AG04449 (cell line): ENCODE measurements at regions not wholly inside any gene's neighbourhood (a gene's known extent, or its start where the extent isn't known, plus 50 kb on each side); places are given as distances from the start of the nearest gene placed in this dataset.
"Not testable (repeated sequence)": the region's sequence is repeated elsewhere in the genome, so short reads cannot be mapped to it uniquely, and the experiment has no call there.

ENCODE experiments used
- CTCF ChIA-PET: fragments of 350-600 bp; formaldehyde crosslinking; extraction: SDS; loops from one replicate; lab custom pipeline; 2021; ENCODE audit warnings: antibody characterized with exemption; lab: Yijun Ruan, JAX
- POLR2A ChIA-PET: fragments of 400-600, 350-600 bp; formaldehyde crosslinking; extraction: SDS; loops from one replicate; lab custom pipeline; 2020; ENCODE audit warnings: antibody characterized with exemption, inconsistent platforms; lab: Yijun Ruan, JAX
- DNase-seq: peaks from one replicate; pipeline ENCODE4 v3.0.0-alpha.2; 2010; ENCODE audit warnings: low read depth, low spot score
- H3K4me3 ChIP-seq: 2 replicates; pipeline ENCODE4 v1.5.1; 2011; ENCODE audit warnings: low read depth, mild to moderate bottlenecking, control low read depth, low read length
- TF ChIP-seq, protein P1 (sequence below): IDR thresholded peaks from one replicate; pipeline ENCODE4 v1.5.1; 2011; ENCODE audit warnings: mild to moderate bottlenecking, moderate library complexity, low read length, control low read depth, inconsistent platforms; ENCODE audit not compliant: insufficient read depth; ENCODE audit errors: missing control alignments

DNA sequence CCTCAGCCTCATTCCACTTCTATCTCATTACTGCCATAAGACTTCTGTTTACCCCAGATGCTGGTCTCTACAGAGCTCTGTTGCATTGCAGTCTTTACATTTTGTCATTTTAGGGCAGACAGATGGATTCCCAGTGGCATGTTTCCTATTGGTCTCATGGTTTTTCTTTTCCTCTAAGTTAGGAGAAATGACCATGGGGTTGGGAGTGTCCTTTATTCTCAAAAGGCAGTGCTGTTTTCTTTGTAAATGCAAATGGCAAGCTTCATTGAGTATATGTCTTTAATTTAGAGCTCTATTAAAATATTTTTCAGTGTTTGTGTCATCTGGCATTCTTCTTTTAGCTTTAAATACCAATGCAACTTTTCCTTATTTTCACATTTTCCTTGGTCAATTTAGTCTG, 57.0 kb downstream of the MSTN start:
- CTCF ChIA-PET: no interaction called here
- DNase-seq: no peak
- POLR2A ChIA-PET: no interaction called here
- TF ChIP-seq, protein P1, sequence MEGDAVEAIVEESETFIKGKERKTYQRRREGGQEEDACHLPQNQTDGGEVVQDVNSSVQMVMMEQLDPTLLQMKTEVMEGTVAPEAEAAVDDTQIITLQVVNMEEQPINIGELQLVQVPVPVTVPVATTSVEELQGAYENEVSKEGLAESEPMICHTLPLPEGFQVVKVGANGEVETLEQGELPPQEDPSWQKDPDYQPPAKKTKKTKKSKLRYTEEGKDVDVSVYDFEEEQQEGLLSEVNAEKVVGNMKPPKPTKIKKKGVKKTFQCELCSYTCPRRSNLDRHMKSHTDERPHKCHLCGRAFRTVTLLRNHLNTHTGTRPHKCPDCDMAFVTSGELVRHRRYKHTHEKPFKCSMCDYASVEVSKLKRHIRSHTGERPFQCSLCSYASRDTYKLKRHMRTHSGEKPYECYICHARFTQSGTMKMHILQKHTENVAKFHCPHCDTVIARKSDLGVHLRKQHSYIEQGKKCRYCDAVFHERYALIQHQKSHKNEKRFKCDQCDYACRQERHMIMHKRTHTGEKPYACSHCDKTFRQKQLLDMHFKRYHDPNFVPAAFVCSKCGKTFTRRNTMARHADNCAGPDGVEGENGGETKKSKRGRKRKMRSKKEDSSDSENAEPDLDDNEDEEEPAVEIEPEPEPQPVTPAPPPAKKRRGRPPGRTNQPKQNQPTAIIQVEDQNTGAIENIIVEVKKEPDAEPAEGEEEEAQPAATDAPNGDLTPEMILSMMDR: no peak
- no peak overlapping the region for H3K4me3 ChIP-seq

DNA sequence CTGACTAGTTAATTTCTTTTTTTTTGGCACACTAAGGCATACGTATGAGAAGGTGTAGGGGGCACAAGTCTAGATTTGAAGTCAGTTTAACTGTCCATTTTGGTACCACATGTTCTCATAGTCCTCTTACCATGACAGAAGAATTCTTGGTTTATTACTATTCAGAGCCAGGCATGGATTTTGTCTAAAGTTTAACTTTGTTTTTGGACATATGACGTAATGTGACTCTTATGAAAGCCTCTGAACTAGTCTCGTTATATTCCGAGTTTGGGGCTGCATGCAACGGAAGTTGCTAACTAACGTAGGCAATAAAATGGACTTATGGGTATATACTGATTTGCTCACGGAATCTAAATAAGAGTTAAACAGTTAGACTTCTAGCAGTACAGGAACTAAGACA, 62.9 kb downstream of the MSTN start:
- POLR2A ChIA-PET: no interaction called here
- CTCF ChIA-PET: no interaction called here
- no peak overlapping the region for H3K4me3 ChIP-seq
- DNase-seq: no peak
- TF ChIP-seq, protein P1: no peak

DNA sequence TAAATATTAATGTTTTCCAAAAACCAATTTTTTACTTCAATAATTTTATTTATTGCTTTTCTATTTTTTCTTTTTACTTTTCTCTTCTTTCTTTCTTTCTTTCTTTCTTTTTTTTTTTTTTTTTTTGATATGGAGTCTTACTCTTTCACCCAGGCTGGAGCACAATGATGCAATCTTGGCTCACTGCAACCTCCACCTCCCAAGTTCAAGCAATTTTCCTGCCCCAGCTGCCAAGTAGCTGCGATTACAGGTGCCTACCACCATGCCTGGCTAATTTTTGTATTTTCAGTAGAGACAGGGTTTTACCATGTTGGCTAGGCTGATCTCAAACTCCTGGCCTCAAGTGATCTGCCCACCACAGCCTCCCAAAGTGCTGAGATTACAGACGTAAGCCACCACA, 63.9 kb downstream of the MSTN start:
- CTCF ChIA-PET: interaction anchor here (1.2 kb wide), 1 partner anchor 19 kb away, joined by 4 read pairs; no protein-coding TSS in a partner anchor
- DNase-seq, POLR2A ChIA-PET, H3K4me3 ChIP-seq: not testable (repeated sequence)

DNA sequence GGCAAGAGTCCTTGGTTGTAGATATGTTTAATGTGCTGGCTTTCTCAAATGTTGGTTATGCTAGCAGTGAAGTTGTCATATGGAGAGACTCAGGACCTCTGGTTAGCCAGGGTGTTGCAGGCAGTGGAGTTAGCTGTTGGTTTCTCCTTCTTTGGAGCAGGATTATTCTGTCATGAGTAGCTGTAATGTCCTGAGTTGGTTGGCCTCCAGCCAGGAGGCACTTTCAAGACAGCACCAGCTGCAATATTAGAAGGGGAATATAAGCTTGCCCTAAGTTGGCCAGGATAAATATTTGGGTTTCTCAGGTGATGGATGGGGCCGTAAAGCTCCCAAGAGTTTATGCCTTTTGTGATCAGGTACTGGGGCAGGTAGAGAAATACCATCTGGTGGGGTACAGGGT, 65.5 kb downstream of the MSTN start:
- TF ChIP-seq, protein P1: no peak
- DNase-seq: no peak
- POLR2A ChIA-PET: no interaction called here
- no peak overlapping the region for H3K4me3 ChIP-seq
- CTCF ChIA-PET: no interaction called here

DNA sequence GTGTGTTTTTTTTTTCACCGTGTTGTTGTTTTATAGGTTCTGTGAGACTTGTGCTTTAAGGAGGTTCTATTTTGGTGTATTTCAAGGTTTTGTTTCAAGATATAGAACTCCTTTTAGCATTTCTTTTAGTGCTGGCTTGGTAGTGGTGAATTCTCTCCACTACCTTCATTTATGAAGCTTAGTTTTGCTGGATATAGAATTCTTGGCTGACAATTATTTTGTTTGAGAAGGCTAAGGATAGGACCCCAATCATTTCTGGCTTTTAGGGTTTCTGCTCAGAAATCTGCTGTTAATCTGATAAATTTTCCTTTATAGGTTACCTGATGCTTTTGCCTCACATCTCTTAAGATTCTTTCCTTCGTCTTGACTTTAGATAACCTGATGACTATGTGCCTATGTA, 66.8 kb downstream of the MSTN start:
- DNase-seq: no peak
- TF ChIP-seq, protein P1: no peak
- no peak overlapping the region for H3K4me3 ChIP-seq
- ChIA-PET POLR2A (no interaction called here), CTCF (interaction anchor here (0.9 to 1.0 kb wide), 2 partner anchors 13 to 197 kb away, joined by 3 read pairs; no protein-coding TSS in a partner anchor)

DNA sequence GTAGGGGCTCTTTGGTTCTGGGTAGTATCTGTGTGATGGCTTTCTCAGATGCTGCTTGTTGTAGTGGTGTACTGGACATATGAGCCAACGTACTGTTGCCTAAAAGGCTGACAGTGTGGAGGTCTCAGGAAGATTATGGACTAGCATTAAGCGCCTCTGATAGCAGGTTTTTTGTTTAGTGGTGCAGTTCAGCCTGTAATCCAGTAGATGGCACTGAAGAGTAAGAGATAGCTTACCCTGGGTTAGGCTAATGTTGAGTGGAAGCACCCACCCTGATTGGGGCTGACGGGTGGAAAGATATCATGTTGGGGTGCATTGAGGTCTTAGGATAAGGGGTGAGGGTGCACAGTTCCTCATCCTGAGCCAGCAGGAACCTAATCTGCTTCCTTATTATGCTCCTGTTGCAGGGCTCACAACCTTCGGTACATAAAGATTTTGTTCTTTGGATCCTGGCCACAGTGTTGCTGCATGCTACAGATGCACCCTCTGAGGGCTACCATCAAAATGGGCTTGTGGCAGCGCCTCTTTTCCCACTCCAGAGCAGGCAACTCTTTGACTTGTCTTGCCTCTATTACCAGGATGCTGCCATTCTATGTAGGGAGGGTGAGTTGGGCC, 79.6 kb downstream of the MSTN start:
- TF ChIP-seq, protein P1: peak; percentile 32
- ChIA-PET POLR2A (no interaction called here), CTCF (interaction anchor here (1.0 to 1.3 kb wide), 3 partner anchors 11 to 22 kb away, joined by 3 to 4 read pairs (median 3); no protein-coding TSS in a partner anchor)
- H3K4me3 ChIP-seq: no peak overlapping the region
- DNase-seq: no peak

DNA sequence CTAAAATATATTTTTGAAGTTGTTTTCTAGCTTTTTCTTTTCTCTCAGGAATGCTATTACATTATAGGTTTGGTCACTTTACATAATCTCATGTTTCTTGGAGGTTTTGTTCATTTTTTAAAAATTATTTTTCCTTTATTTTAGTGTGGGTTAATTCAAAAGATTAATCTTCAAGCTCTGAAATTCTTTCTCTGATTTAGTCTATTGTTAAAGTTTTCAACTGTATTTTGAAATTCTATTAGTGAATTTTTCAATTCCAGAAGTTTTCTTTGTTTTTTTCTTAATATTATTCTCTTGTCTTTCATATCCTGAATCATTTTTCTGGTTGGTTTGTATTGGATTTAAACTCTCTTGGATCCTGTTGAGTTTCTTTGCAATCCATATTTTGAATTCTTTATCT, 80.4 kb downstream of the MSTN start:
- CTCF ChIA-PET: interaction anchor here (0.6 to 1.3 kb wide), 2 partner anchors 13 to 290 kb away, joined by 3 read pairs; no protein-coding TSS in a partner anchor
- no peak overlapping the region for H3K4me3 ChIP-seq
- POLR2A ChIA-PET: no interaction called here
- TF ChIP-seq, protein P1: no peak
- DNase-seq: no peak

DNA sequence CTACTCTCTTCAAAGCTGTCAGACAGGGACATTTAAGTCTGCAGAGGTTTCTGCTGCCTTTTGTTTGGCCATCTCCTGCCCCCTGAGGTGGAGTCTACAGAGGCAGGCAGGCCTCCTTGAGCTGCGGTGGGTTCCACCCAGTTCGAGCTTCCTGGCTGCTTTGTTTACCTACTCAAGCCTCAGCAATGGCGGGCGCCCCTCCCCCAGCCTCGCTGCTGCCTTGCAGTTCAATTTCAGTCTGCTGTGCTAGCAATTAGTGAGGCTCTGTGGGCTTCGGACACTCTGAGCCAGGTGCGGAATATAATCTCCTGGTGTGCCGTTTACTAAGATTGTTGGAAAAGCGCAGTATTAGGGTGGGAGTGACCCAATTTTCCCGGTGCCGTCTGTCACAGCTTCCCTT, 86.0 kb downstream of the MSTN start:
- POLR2A ChIA-PET, DNase-seq, H3K4me3 ChIP-seq, CTCF ChIA-PET: not testable (repeated sequence)
